ENCODE measurements at regions not wholly inside any gene's neighbourhood (a gene's known extent, or its start where the extent isn't known, plus 50 kb on each side); places are given as distances from the start of the nearest gene placed in this dataset.
"Not testable (repeated sequence)": the region's sequence is repeated elsewhere in the genome, so short reads cannot be mapped to it uniquely, and the experiment has no call there.

DNA sequence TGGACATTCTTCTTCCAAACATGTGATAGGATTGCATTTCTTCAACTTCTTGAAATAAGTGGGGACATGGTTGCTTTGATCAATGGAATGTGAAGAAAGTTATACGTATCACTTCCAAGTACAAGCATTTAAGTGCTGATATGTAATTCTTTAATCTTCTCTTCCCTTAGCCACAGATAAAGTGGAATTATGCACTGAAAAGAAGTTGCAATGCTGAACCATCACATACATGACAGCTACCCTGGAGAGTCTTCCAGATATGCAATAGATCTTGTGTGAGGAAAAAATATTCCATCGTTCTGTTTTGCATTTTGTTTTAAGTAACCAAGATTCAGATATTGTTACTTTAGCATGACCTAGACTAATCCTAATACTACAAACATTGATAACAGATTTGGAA is 674.3 kb downstream of the NSUN3 start:
- DNase-seq, result no peak

DNA sequence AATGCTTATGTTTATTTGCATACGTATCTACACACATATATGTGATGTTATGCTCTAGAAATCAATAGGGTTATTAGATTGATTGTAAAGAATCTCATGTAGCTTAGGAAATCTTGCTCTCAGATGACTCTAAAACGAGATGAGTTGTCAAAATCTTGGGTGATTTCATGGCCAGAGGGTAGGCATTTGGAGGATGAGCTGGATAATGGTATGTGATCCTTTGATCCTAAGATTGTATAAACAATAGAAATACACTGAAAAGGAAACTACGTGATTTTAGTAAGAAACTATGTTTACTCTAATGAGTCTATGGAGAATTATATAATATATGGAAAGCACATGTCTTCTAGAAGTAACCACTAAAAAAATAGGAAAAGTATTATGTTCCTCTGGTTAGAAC is 676.6 kb downstream of the NSUN3 start:
- no peak for DNase-seq

DNA sequence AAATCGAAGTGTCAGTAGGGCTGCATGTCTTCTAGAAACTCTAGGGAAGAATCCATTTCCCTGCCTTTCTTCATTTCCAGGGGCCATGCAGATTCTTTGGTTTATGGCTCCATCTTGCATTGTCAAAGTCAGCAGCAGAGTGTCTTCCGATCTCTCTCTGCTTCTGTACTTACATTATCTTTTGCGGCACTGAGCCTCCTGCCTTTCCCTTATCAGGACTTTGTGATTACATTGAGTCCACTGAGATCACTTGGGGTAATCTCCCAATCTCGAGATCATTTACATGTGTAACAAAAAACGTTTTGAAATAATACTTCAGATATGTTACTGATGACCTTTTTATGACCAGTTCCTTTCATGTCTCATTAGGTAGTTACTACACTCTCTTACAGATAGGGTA is 695.9 kb downstream of the NSUN3 start:
- no peak for DNase-seq

DNA sequence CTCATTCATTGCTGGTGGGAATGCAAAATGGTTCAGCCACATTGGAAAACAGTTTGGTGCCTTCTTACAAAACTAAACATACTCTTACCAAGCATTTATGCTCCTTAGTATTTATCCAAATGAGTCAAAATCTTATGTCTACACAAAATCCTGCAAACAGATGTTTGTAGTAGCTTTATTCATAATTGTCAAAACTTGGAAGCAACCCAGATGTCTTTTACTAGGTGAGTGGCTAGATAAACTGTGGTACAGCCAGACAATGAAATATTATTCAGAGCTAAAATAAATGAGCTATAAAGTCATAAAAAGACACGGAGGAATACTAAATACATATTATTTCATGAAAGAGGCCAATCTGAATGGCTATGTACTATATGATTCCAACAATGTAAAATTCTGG is 709.5 kb downstream of the NSUN3 start:
- no peak for DNase-seq

DNA sequence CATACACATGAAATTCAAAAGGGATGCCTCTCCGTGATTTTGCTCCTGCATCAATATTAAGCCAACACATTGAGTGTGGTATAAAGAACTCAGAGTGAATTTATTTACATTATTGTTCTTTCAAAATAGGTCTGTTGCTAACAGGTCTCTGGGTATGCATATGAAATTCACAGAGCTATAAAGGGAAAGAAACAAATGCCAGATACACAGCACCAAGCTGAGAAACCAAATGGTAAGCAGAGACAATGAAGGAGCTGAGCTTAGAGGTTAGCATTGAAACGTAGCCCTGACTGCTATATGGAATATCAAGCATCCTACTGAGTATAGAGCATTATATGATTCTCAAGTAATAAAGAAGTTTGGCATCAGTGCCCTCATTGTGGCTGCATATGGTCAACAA is 712.9 kb downstream of the NSUN3 start:
- DNase-seq, result no peak

DNA sequence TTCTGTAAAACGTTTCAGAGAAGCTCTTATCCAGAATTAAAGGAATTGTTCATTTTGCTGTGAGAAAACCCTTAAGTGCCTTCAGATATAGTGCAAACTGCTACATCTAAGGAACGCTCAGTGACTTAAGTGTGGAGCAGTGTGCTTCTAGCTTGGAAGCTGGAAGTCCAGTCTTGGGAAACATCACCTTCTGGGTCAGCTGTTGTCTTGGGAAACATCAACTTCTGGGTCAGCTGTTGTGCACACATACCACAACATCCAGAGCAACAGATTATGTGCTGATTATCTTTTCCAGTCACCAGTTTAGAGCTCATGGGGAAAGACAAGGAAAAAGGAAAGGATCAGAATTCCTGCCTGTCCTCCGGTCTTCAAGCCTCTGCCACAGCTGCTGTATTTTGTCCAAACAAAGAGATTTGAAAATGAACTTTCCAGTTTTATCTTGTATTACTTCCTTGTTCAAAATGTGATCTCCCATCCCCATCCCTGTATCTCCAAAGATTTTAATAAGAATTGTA is 713.6 kb downstream of the NSUN3 start:
- DNase-seq, result no peak

DNA sequence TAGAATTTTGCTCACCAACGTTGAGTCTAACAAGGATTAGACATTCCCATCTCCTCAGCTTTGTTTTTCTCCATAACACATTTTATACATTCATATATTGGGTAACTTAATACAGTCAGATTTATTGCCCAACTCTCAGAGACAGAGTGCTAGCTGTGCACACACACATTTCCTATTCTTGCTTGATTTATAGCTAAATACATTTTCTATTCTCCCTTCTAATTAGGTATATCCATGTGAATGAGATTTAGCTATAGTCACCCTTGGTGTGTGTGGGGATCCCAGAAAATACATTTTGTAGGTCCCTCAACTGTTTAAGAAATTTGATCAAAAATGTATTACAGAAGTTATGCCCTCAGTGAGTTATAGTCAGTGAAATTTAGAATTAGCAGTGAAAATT is 715.4 kb downstream of the NSUN3 start:
- DNase-seq, result no peak

DNA sequence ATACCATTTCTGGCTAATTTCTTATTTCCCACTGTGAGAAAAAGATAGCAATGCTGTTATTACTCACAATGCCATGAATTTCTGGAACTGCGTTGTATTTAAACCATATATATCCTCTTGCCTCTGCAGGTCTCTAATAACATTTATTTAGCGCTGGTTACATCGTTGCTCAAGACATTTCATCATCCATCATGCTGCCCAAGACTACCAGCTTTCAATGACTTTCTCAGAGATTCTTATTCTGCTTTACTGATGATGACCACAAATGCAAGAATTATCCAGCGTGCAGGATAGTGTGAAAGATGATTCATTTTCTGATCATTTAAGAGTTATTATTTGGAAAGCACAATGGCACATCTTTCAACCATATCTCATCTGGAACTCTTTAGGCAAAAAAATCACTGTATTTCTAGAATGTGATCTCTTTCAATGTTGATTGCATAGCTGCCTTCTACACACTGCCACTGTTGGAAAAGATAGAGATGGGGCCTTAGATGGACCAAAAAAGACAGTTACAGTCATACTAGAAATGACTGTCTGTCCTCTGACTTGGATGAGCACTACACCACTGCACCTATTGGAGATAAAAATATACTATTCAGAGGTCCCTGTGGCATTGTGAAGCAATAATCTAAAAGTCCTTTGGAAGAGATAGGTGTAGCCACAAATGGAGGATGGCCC is 716.1 kb downstream of the NSUN3 start:
- no peak for DNase-seq

DNA sequence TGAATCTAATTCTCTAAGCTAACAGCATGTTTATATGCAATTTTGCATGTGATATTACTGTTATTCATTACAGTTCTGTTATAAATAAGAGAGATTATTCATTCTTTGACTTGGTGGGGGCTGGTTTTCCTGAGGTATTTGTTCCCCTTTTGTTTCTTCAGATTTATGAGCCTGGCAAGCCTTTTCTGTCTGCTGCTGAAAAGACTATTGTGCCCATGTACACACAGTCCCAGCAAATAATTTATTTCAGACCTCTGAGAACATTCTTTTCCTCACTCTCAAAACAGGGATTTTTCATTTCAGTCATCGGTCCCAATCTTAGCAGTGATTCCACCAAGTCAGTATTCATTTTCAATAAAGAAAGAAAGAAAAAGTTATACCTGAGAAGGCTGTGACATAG is 716.8 kb downstream of the NSUN3 start:
- DNase-seq, result no peak

DNA sequence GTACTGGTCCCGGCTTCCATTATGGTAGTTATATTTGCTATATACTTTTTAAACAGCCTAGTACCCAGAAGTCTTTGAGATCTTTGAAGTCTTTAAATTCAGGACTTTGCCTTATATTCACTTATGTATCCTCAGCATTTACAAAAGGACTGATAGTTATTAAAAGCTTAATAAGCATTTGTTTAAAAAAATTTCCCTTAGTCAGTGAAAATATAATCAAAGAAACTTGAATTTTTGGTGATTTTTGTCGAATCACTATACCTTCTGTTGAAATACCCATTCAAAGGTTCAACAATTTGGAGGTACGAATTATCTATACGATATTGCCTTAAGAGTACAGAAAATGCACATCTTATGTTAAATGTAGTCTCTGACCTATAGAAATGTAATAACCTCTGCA is 721.4 kb downstream of the NSUN3 start:
- no peak for DNase-seq

DNA sequence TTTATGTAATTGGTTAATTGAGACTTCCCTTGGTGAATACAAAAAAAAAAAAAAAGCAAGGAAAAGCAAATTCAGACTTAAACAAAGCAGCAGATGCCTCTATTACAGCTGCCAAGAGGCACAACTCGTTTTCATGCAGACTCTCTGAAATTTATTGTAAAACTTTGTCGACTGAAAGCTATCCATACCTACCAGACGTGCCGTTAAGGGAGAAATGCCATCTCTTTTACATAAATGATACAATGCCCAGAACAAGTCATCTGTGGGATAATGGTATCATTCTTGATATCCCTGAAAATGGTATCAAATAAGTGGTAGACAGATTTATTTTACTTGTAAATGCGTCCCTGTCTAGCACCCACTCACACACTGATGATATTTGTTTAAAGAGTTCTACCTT is 724.2 kb downstream of the NSUN3 start:
- DNase-seq, result no peak

DNA sequence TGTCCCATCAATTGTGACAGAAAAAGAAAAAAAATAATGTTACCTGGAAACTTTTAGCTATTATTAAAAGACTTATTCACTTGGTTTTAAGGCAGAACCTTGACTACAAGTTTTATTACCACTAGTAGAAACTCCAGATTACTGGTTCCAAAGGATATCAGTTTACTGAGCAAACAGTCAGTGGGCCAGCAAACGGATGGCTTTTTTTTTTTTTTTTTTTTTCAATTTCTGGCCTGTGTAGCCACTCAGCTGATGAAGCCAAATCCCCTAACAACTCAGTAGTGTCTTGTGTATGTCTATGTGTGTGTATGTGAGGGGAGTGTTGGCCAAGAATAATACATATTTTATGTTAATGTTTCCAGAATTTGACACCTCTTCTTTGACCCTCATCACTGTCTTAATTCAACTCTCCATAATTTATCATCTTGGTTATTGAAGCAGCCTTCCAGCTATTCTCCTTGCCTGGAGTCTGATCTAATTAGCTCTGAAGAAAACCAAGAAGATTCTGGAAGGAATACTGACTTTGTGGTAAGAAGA is 724.9 kb downstream of the NSUN3 start:
- no peak for DNase-seq

DNA sequence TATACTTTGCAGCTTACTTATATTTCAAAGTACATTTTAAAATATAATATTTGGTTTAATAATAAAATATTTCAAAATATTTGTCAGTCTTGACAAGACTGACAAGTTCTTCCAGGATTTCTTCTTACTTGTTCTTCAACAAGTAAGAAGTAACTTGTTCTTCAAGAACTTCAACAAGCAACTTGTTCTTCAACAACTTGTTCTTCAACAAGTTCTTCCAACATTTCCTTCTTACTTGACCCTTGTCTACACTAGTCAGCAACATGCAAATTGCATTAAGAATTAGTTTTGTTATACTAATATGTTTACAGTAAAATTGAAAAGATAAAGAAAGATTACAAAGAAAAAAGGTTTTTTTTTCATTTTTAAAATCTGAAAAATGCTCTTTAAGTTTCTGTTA is 731.7 kb downstream of the NSUN3 start:
- DNase-seq, result no peak

DNA sequence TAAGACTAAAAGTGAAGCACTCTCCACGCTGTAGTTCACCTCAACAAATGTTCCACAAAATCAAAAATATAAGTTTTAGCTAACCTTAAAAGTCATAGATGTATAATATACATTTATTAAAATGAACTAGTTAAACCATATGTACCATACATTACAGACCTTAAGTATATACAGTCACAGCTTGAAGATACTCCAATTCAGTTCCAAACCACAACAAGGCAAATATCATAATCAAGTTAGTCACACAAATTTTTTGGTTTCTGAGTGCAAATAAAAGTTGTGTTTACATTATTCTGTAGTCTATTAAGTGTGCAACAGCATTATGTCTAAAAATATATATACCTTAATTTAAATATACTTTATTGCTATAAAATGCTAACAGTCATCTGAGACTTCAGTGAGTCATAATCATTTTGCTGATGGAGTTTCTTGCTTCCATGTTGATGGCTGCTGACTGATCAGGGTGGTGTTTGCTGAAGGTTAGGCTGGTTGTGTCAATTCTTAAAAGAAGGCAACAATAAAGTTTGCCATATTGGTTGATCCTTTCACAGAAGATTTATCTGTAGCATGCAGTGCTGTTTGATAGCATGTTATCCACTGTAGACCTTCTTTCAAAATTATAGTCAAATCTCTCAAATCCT is 736.7 kb downstream of the NSUN3 start:
- no peak for DNase-seq

DNA sequence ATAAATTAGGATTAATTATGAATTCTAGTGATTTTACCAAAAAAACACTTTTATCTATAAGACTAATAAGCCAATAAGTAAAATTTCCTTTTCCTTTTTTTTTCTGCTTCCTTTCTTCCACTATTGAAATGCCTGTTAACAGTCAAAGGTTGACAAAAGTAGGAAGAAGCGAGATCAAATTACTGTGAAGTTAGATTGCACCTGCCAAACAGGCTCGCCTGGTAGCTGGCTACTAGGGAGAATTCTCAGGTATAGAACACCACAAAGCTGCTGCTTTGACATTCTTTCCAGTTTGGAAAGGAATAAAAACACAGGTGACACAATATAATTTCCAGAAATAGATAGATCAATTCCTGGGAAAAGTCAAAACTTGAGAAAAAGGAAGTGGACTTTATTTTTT is 749.0 kb downstream of the NSUN3 start:
- no peak for DNase-seq

DNA sequence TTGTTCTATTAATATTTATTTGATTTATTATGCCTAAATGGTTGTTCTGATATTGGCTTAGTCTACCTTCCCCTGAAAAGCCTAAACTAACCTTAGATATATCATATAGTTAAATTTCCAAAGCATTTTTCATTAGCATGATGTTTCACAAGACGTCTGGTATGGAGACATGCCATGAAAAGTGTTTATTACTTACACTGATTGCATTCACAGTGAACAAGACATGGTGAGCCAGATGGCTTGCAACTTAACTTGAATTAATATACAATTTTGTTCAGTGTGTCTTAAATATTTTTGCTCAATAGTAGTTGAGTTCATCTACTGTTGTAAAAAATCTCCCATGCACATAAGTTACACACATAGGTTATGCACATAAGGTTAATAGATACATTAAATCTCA is 758.4 kb downstream of the NSUN3 start:
- DNase-seq, result no peak

DNA sequence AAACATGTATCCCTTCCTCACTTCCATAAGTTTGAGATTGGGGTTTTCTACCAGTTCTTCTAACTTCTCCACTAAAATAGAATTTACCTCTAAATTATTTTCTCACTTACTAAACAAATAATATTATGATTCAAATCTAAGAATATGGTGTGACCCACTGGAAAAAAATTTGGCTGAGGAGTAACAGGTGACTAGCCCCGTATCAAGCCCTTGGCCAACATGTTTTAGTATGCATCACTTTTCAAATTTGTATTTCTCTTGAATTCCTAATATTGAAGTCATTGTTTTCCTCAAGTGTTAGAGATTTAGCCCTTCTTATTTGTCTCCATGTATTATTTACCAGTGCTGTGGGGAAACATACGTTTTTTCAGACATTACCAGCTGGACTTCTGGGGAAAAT is 759.4 kb downstream of the NSUN3 start:
- DNase-seq, result no peak

DNA sequence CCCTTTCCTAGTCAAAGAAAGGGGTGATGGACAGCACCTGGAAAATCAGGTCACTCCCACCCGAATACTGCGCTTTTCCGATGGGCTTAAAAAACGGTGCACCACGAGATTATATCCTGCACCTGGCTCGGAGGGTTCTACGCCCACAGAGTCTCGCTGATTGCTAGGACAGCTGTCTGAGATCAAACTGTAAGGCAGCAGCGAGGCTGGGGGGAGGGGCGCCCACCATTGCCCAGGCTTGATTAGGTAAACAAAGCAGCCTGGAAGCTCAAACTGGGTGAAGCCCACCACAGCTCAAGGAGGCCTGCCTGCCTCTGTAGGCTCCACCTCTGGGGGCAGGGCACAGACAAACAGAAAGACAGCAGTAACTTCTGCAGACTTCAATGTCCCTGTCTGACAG is 783.4 kb downstream of the NSUN3 start:
- DNase-seq, result not testable (repeated sequence)

DNA sequence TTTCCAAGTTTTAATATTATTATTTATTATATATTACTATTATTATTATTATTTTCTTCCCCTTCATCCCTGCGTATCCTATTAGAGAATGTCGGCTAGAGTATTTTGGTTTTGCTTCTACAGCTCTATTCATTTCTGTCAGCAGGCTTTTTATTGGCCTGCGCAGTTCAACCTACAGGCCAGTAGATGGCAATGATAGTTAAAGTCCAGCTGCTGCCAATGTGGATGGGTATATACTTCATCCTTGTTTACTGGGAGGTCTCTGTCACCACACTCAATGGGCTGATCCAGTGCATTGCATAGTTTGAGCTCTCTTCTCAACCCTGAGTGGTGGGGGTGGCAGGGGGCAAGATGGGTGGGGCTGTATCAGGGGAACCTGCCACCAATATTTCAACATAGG is 799.8 kb downstream of the NSUN3 start:
- no peak for DNase-seq

DNA sequence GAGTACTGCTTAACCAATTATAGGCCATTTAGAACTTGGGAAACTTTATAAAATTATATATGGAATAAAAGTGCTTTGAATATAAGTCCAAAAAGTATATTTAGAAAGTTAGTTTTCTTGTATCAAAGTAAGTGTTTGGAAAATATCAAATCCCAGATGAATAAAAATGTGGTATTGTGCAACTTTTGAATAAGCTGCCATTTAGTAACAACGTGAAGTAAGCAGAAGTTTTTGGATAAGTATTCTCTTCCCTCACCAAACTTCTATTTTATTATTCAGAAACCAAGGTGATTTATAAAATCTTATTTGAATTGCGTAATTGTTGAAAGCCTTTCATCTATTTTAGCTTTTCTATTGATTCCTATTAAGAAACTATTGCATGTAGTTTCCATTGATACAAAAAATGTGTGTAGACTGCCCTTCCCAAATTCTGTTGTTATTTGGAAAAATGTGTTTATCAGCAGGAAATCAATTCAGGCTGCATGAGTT is 806.2 kb downstream of the NSUN3 start:
- no peak for DNase-seq

DNA sequence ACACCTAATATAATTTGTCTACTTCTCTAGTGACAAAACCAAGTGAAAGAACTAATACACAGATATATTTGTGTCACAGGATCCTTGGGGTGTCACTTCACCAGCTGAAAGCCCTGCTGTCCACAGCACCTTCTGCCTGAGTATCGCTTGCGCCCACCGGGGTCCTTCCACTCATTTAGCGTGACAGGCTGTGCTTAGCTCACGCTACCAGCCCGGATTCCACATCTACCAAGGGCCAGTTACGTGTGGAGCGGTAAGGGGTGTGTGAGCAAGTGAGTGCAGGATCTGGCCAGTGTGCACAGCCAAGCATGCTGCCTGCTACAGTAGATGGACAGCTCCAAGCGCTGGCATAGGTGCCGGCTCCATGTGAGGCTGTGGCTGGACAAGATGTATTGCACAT is 810.9 kb downstream of the NSUN3 start:
- no peak for DNase-seq

DNA sequence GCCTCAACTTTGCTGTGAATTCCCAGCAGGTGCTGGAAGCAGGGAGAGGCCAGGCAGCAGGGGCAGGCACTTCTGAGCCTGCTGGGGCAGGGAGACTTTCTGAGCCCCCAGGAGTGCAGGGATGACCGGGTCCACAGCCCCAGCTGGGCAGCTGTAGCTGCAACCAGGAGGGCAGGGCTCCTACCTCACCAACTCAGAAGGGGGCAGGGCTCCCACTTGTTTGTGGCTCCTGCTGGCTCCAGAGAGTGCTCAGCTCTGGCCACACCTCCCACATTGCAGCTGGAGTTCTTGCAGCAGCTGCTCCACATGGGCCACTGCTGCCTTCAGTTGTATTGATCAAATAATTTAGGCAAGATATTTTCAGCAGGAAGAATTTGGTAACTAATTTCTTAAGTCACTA is 812.3 kb downstream of the NSUN3 start:
- no peak for DNase-seq

DNA sequence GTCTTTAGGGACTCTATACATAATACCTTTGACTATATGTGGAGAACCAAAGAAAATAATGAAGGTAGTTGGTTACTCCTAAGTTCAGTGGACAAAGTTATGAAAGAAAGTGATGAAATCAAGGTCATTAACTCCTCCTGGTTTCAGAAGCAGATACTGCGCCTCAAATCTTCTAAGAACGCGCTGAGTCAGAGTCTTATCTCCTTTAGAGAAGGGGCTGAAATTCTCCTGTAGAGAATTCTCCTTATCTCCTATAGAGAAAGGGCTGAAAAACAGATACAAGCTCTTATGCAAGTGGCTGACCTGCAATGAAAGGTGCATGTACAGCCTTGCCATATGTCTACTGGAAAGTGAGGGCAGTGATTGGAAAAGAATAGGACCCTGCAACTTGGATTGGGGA is 824.2 kb downstream of the NSUN3 start:
- no peak for DNase-seq

DNA sequence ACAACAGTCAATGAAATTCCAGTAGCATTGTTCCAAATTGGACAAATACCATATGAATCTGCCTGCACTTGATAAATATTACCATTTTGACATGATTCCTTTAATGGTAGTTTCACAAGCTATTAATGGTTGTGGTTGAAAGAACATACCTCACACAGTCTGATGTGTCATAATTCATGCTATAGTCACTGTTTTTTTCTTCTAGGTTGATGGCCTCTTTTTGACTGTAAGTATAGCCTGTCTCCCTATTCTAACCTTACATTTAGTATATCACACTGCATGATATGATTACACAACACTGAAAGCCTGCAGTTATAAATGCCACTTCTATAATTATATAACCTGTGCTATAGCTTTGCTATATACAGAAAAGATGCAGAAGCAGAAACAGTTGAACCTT is 834.1 kb downstream of the NSUN3 start:
- DNase-seq, result no peak
